ENCODE measurements at regions not wholly inside any gene's neighbourhood (a gene's known extent, or its start where the extent isn't known, plus 50 kb on each side); places are given as distances from the start of the nearest gene placed in this dataset.

DNA sequence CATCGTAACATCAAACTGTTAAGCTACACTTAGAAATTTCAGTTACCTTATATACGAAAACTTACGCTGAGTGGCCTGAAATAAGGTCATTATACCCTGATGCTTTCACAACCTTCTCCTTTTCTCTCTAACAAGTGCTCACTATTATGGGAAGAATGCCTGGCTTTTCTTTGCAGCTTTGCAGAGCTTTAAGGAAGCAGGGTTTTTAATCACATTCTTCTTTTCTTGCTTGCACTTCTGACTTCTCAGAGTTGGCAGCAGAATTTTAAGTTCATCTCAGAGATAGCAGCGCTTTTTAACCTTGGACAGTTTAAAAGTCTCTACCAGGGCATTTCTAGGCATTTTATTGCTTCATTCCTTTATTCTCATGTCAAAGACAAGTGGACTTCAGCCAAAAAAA is 285.1 kb downstream of the SPRY2 start:
- 77 to 89% (median 81%) methylated on average over 4 of the region's 4 CpGs for WGBS, 5 donors
- no peak for DNase-seq
- intact Hi-C loops (cut with DNase I; ENCODE audit: low total_unique reads), result no loop called here
- Histone ChIP-seq H3K9me3 (no peaks in the 10 kb centered on the region), H3K27ac (no peak overlapping the region), H3K4me1 (no peaks in the 10 kb centered on the region), H3K4me3 (no peak overlapping the region), H3K36me3 (no peaks in the 10 kb centered on the region), H3K27me3 (replicated peaks in 1 of 7) (no peaks in the 10 kb centered on the region)
- TF ChIP-seq POLR2A (IDR thresholded peaks at IDR 0.05) (no peak), POLR2AphosphoS5 (IDR thresholded peaks at IDR 0.05) (no peak)
- TF ChIP-seq, protein P1, sequence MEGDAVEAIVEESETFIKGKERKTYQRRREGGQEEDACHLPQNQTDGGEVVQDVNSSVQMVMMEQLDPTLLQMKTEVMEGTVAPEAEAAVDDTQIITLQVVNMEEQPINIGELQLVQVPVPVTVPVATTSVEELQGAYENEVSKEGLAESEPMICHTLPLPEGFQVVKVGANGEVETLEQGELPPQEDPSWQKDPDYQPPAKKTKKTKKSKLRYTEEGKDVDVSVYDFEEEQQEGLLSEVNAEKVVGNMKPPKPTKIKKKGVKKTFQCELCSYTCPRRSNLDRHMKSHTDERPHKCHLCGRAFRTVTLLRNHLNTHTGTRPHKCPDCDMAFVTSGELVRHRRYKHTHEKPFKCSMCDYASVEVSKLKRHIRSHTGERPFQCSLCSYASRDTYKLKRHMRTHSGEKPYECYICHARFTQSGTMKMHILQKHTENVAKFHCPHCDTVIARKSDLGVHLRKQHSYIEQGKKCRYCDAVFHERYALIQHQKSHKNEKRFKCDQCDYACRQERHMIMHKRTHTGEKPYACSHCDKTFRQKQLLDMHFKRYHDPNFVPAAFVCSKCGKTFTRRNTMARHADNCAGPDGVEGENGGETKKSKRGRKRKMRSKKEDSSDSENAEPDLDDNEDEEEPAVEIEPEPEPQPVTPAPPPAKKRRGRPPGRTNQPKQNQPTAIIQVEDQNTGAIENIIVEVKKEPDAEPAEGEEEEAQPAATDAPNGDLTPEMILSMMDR (IDR thresholded peaks at IDR 0.05 in 8 of 11, conservative IDR thresholded peaks at IDR 0.05 in 3 of 11), result no peak

DNA sequence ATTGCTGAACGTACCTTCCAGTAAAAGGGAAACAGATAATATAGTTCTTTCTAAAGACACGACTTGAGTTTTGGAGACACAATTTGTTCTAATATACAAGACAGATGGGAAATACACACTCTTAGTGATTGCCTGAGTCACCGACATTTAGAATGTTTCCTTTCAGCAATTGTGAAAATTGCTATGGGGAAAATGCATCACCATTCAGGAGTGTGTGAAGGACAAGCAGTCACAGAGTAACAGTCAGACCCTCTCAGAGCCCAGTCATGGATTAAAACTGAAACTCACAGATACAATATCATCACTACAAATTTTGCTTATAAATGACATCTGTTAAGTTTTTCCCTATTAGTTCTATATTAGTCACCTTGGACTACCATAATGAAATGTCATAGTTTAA is 286.1 kb downstream of the SPRY2 start:
- Histone ChIP-seq H3K27me3 (replicated peaks in 1 of 7) (no peaks in the 10 kb centered on the region), H3K4me1 (peaks cover 0 to 8% (median 6%) of the 10 kb centered on the region in 6 donors), H3K9me3 (no peaks in the 10 kb centered on the region), H3K4me3 (no peak overlapping the region), H3K27ac (no peak overlapping the region), H3K36me3 (no peaks in the 10 kb centered on the region)
- WGBS, 5 donors, result 50 to 73% (median 66%) methylated on average over 3 of the region's 3 CpGs
- DNase-seq, result no peak
- intact Hi-C loops (cut with DNase I; ENCODE audit: low total_unique reads), result no loop called here
- TF ChIP-seq POLR2AphosphoS5 (IDR thresholded peaks at IDR 0.05) (no peak), POLR2A (IDR thresholded peaks at IDR 0.05) (no peak)
- TF ChIP-seq, protein P1 (IDR thresholded peaks at IDR 0.05 in 8 of 11, conservative IDR thresholded peaks at IDR 0.05 in 3 of 11), result no peak

DNA sequence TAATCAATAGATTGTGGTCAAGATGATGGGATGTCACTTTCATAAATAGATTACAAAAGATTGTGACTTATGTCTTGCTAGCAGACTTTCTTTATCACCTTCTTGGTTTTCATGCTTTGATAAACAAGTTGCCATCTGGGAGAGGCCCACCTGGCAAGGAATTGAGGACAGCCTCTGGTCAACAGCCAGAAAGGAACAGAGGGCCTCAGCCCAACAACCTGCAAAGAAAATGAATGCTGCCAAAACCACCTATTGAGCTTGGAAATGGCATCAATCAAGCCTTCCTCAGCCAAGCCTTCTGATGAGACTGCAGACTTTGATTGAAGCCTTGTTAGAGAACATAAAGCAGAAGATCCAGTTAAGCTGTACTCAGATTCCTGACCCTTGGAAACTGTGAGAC is 288.6 kb downstream of the SPRY2 start:
- intact Hi-C loops (cut with DNase I; ENCODE audit: low total_unique reads), result no loop called here
- H3K27me3 ChIP-seq (replicated peaks in 1 of 7), result no peaks in the 10 kb centered on the region
- no peaks in the 10 kb centered on the region for H3K36me3 ChIP-seq
- DNase-seq, result no peak
- H3K4me3 ChIP-seq, result no peak overlapping the region
- TF ChIP-seq, protein P1 (IDR thresholded peaks at IDR 0.05 in 8 of 11, conservative IDR thresholded peaks at IDR 0.05 in 3 of 11), result no peak
- TF ChIP-seq POLR2A (IDR thresholded peaks at IDR 0.05) (no peak), POLR2AphosphoS5 (IDR thresholded peaks at IDR 0.05) (no peak)
- H3K4me1 ChIP-seq, result peaks cover 12 to 29% (median 24%) of the 10 kb centered on the region in 6 donors
- no peaks in the 10 kb centered on the region for H3K9me3 ChIP-seq
- H3K27ac ChIP-seq, result no peak overlapping the region

DNA sequence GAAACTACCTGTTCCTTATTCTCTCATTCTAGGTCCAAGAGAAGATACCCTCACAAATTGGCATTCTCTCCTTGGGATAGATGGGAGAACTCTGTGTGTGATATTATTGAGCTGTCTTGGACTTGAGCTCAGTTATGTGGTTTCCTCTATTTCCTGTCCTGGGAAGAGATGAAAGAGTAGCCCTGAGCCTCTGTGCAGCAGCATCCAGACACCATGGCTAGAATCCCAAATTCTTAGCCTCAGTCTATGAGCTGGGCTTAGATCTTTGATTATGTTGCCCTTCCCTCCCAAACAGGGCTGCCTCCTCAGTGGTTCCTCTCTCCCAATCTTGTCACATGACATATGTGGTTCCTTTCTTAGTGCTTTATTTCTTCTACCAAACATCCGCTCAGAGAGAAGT is 290.7 kb downstream of the SPRY2 start:
- no peak for DNase-seq
- Histone ChIP-seq H3K27me3 (replicated peaks in 1 of 7) (no peaks in the 10 kb centered on the region), H3K4me3 (no peak overlapping the region), H3K9me3 (no peaks in the 10 kb centered on the region), H3K36me3 (no peaks in the 10 kb centered on the region), H3K27ac (no peak overlapping the region), H3K4me1 (peaks cover 12 to 29% (median 24%) of the 10 kb centered on the region in 6 donors)
- intact Hi-C loops (cut with DNase I; ENCODE audit: low total_unique reads), result no loop called here
- TF ChIP-seq, protein P1 (IDR thresholded peaks at IDR 0.05 in 8 of 11, conservative IDR thresholded peaks at IDR 0.05 in 3 of 11), result no peak
- no peak for TF ChIP-seq POLR2A (IDR thresholded peaks at IDR 0.05)
- no peak for TF ChIP-seq POLR2AphosphoS5 (IDR thresholded peaks at IDR 0.05)
- WGBS, 5 donors, result 77 to 91% (median 85%) methylated on average over 1 of the region's 1 CpG

Measured in spleen (tissue), 11 donors.